ENCODE measurements at regions not wholly inside any gene's neighbourhood (a gene's known extent, or its start where the extent isn't known, plus 50 kb on each side); places are given as distances from the start of the nearest gene placed in this dataset.

DNA sequence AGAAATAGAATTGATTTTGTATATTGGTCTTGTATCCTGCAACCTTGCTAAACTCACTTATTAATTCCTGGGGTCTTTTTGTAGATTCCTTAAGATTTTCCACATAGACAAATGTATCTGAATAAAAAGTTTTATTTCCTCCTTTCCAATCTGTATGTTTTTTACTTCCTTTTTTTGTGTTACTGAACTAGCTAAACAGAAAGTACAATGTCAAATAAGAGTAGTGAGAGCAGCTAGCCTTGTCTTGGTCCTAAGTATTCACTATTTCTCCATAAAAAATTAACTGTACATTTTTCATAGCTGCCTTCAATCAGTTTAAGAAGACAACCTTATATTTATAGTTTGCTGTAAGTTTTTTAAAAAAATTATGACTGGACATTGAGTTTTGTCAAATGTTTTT is 74.9 kb downstream of the FASLG start:
- H3K27ac ChIP-seq (ENCODE audit: low read depth, low read length) = no peak overlapping the region
- peak overlapping the region; percentile 49 for H2AFZ ChIP-seq (ENCODE audit: low read depth, low read length, poor library complexity, severe bottlenecking)
- H4K20me1 ChIP-seq (ENCODE audit: insufficient read depth) = no peaks in the 10 kb centered on the region
- H3K9ac ChIP-seq (ENCODE audit: low read length) = no peak overlapping the region
- no peaks in the 10 kb centered on the region for H3K36me3 ChIP-seq (ENCODE audit: control insufficient read depth in 1 of 2, insufficient read depth in 2 of 2, low read length in 2 of 2)
- CTCF ChIA-PET = interaction anchor here (0.7 to 1.3 kb wide), 2 partner anchors 9 to 14 kb away, joined by 3 read pairs; no protein-coding TSS in a partner anchor
- no peaks in the 10 kb centered on the region for H3K79me2 ChIP-seq (ENCODE audit: insufficient read depth, low read length)
- no peak for DNase-seq (ENCODE audit: low read depth, low spot score)
- no peaks in the 10 kb centered on the region for H3K27me3 ChIP-seq (ENCODE audit: insufficient read depth, low read length)
- BruUV-seq (replicated peaks) = no TSS peak
- no peak overlapping the region for H3K4me3 ChIP-seq (replicated peaks in 1 of 2; ENCODE audit: low read depth in 1 of 2, low read length in 2 of 2)
- no peak for ATAC-seq
- H3K4me1 ChIP-seq (ENCODE audit: control insufficient read depth in 1 of 2, insufficient read depth in 2 of 2, low read length in 2 of 2) = no peaks in the 10 kb centered on the region
- H3K9me3 ChIP-seq (ENCODE audit: control insufficient read depth in 1 of 2, insufficient read depth in 1 of 2, low read depth in 1 of 2, low read length in 2 of 2) = no peaks in the 10 kb centered on the region
- no peak for TF ChIP-seq MAX (IDR thresholded peaks at IDR 0.05)
- no peak for TF ChIP-seq POLR2A (IDR thresholded peaks at IDR 0.05; ENCODE audit: borderline replicate concordance, extremely low read depth, insufficient read depth, insufficient read length)
- TF ChIP-seq CEBPB (IDR thresholded peaks at IDR 0.05; ENCODE audit: low read depth) = no peak
- no peak for TF ChIP-seq ZFX (IDR thresholded peaks at IDR 0.05)
- TF ChIP-seq CBX3 (IDR thresholded peaks at IDR 0.05; ENCODE audit: low read depth) = no peak
- TF ChIP-seq EZH2phosphoT487 (IDR thresholded peaks at IDR 0.05; ENCODE audit: borderline replicate concordance) = no peak
- TF ChIP-seq, protein P1, sequence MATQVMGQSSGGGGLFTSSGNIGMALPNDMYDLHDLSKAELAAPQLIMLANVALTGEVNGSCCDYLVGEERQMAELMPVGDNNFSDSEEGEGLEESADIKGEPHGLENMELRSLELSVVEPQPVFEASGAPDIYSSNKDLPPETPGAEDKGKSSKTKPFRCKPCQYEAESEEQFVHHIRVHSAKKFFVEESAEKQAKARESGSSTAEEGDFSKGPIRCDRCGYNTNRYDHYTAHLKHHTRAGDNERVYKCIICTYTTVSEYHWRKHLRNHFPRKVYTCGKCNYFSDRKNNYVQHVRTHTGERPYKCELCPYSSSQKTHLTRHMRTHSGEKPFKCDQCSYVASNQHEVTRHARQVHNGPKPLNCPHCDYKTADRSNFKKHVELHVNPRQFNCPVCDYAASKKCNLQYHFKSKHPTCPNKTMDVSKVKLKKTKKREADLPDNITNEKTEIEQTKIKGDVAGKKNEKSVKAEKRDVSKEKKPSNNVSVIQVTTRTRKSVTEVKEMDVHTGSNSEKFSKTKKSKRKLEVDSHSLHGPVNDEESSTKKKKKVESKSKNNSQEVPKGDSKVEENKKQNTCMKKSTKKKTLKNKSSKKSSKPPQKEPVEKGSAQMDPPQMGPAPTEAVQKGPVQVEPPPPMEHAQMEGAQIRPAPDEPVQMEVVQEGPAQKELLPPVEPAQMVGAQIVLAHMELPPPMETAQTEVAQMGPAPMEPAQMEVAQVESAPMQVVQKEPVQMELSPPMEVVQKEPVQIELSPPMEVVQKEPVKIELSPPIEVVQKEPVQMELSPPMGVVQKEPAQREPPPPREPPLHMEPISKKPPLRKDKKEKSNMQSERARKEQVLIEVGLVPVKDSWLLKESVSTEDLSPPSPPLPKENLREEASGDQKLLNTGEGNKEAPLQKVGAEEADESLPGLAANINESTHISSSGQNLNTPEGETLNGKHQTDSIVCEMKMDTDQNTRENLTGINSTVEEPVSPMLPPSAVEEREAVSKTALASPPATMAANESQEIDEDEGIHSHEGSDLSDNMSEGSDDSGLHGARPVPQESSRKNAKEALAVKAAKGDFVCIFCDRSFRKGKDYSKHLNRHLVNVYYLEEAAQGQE (IDR thresholded peaks at IDR 0.05; ENCODE audit: low read depth) = no peak
- TF ChIP-seq FOSL1 (IDR thresholded peaks at IDR 0.05; ENCODE audit: low read depth) = no peak
- TF ChIP-seq YY1 (IDR thresholded peaks at IDR 0.05; ENCODE audit: extremely low read depth, insufficient replicate concordance, low read depth, low read length) = no peak
- no peak for TF ChIP-seq EZH2 (IDR thresholded peaks at IDR 0.05)
- TF ChIP-seq CTCF (IDR thresholded peaks at IDR 0.05 in 2 of 3, conservative IDR thresholded peaks at IDR 0.05 in 1 of 3; ENCODE audit: borderline replicate concordance in 1 of 3, insufficient read depth in 1 of 3, low read depth in 2 of 3, low read length in 2 of 3) = no peak
- no peak for TF ChIP-seq EGR1 (IDR thresholded peaks at IDR 0.05; ENCODE audit: low read depth)
- TF ChIP-seq SIN3A (IDR thresholded peaks at IDR 0.05; ENCODE audit: low read depth) = no peak
- TF ChIP-seq ELF1 (IDR thresholded peaks at IDR 0.05; ENCODE audit: borderline replicate concordance, low read depth) = no peak
- no peak for TF ChIP-seq SRF (IDR thresholded peaks at IDR 0.05; ENCODE audit: low read depth)
- no peak for TF ChIP-seq ZBTB33 (IDR thresholded peaks at IDR 0.05; ENCODE audit: extremely low read depth, insufficient replicate concordance, low read length)
- no peak for TF ChIP-seq JUND (IDR thresholded peaks at IDR 0.05)
- TF ChIP-seq POLR2AphosphoS5 (IDR thresholded peaks at IDR 0.05; ENCODE audit: low read depth, low read length) = no peak
- no peaks in the 10 kb centered on the region for H3K9me2 ChIP-seq (ENCODE audit: insufficient read depth)
- H3K4me2 ChIP-seq (ENCODE audit: low read length) = no peak overlapping the region
- RAD21 ChIA-PET (ENCODE audit: low non-redundant PET in 1 of 2, low total read pairs in 2 of 2, uncharacterized antibody in 2 of 2, unreplicated experiment in 2 of 2) = no interaction called here
- POLR2A ChIA-PET = no interaction called here
- intact Hi-C loops (cut with micrococcal nuclease) = no loop called here
